GM12892 (cell line): ENCODE measurements at regions not wholly inside any gene's neighbourhood (a gene's known extent, or its start where the extent isn't known, plus 50 kb on each side); places are given as distances from the start of the nearest gene placed in this dataset.
"Not testable (repeated sequence)": the region's sequence is repeated elsewhere in the genome, so short reads cannot be mapped to it uniquely, and the experiment has no call there.

ENCODE experiments used
- POLR2A ChIP-seq: IDR thresholded peaks from 2 replicates; pipeline ENCODE4 v1.6.1; 2011; ENCODE audit warnings: low read depth, low read length, control low read depth
- POLR2AphosphoS5 ChIP-seq: IDR thresholded peaks from 2 replicates; pipeline ENCODE4 v1.6.1; 2011; ENCODE audit warnings: low read depth, low read length, control low read depth
- TAF1 ChIP-seq: IDR thresholded peaks from 2 replicates; pipeline ENCODE4 v1.6.1; 2011; ENCODE audit warnings: low read depth, mild to moderate bottlenecking, control low read depth, low read length, borderline replicate concordance

GRCh38 chr11:23942117-23942815, 554.6 kb upstream of the LUZP2 start:
- not testable (repeated sequence) for TF ChIP-seq POLR2A, POLR2AphosphoS5, TAF1
